Sigmoid colon (tissue), 4 donors: ENCODE measurements at regions not wholly inside any gene's neighbourhood (a gene's known extent, or its start where the extent isn't known, plus 50 kb on each side); places are given as distances from the start of the nearest gene placed in this dataset.

ENCODE experiments used
- EP300 ChIP-seq, 4 donors: sonication (generic); formaldehyde crosslinking; IDR thresholded peaks; one replicate each; pipeline ENCODE4 v1.6.1; 2017; ENCODE audit warnings: antibody characterized with exemption in 4 of 4
- POLR2AphosphoS5 ChIP-seq, 4 donors: sonication (generic); formaldehyde crosslinking; IDR thresholded peaks; one replicate each; pipeline ENCODE4 v1.6.1; 2017; ENCODE audit warnings: antibody characterized with exemption in 4 of 4
- TF ChIP-seq, protein P1 (sequence below), 4 experiments: fragments of 450-650 bp in 3 of 4; fragments of 200-600 bp in 1 of 4; IDR thresholded peaks; one replicate each; pipeline ENCODE4 v1.5.1; 2016 to 2019; ENCODE audit warnings: antibody characterized with exemption in 4 of 4, mild to moderate bottlenecking in 3 of 4, moderate library complexity in 2 of 4

- TF ChIP-seq, protein P1, sequence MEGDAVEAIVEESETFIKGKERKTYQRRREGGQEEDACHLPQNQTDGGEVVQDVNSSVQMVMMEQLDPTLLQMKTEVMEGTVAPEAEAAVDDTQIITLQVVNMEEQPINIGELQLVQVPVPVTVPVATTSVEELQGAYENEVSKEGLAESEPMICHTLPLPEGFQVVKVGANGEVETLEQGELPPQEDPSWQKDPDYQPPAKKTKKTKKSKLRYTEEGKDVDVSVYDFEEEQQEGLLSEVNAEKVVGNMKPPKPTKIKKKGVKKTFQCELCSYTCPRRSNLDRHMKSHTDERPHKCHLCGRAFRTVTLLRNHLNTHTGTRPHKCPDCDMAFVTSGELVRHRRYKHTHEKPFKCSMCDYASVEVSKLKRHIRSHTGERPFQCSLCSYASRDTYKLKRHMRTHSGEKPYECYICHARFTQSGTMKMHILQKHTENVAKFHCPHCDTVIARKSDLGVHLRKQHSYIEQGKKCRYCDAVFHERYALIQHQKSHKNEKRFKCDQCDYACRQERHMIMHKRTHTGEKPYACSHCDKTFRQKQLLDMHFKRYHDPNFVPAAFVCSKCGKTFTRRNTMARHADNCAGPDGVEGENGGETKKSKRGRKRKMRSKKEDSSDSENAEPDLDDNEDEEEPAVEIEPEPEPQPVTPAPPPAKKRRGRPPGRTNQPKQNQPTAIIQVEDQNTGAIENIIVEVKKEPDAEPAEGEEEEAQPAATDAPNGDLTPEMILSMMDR (IDR thresholded peaks at IDR 0.05): no peak
- TF ChIP-seq POLR2AphosphoS5 (IDR thresholded peaks at IDR 0.05) (no peak), EP300 (IDR thresholded peaks at IDR 0.05) (no peak)
These were observed 1095.4 kb upstream of the PCDH20 start for GRCh38 chr13:62510906-62511655.
